H1 (cell line): ENCODE measurements at regions not wholly inside any gene's neighbourhood (a gene's known extent, or its start where the extent isn't known, plus 50 kb on each side); places are given as distances from the start of the nearest gene placed in this dataset.

Experiments
- CTCF ChIA-PET: fragments of 300-600 bp; sonication (Branson Sonifier 250); formaldehyde crosslinking; loops from one replicate; lab custom pipeline; 2021; ENCODE audit not compliant: partially characterized antibody; lab: Charles Lee
- POLR2A ChIA-PET: fragments of 300-600 bp; sonication (Branson Sonifier 250); formaldehyde crosslinking; loops from one replicate; lab custom pipeline; 2021; ENCODE audit warnings: inconsistent platforms; ENCODE audit not compliant: partially characterized antibody; lab: Charles Lee
- DNase-seq, 2 experiments: peaks; one replicate each; pipeline versions ENCODE4 v3.0.0 to v3.0.0-alpha.2; 2010 to 2022; ENCODE audit warnings: low spot score in 2 of 2, low read depth in 1 of 2, mixed read lengths in 1 of 2
- FAIRE-seq: peaks from 2 replicates; lab custom pipeline; 2011; peaks lifted over from hg19 to GRCh38; lab: Jason Lieb, UNC
- H2AFZ ChIP-seq: 2 replicates; pipeline ENCODE4 v1.8.1; 2012; ENCODE audit warnings: low read length, inconsistent platforms
- H2AK5ac ChIP-seq: 2 replicates; pipeline ENCODE4 v1.6.1; 2013; ENCODE audit warnings: low read depth, low read length
- H2BK120ac ChIP-seq: replicated peaks from 2 replicates; pipeline ENCODE3; 2013; ENCODE audit warnings: low read depth, low read length, inconsistent platforms
- H2BK12ac ChIP-seq: 2 replicates; pipeline ENCODE4 v1.6.1; 2013; ENCODE audit warnings: low read depth, low read length
- H2BK15ac ChIP-seq: 2 replicates; pipeline ENCODE4 v1.6.1; 2013; ENCODE audit warnings: low read length
- H2BK20ac ChIP-seq: 2 replicates; pipeline ENCODE4 v1.6.1; 2013; ENCODE audit warnings: low read length
- H2BK5ac ChIP-seq: 2 replicates; pipeline ENCODE4 v1.6.1; 2013; ENCODE audit warnings: low read depth, low read length
- H3K14ac ChIP-seq: 2 replicates; pipeline ENCODE4 v1.6.1; 2013; ENCODE audit warnings: inconsistent platforms; ENCODE audit not compliant: insufficient read length
- H3K18ac ChIP-seq: 2 replicates; pipeline ENCODE4 v1.6.1; 2013; ENCODE audit warnings: low read length; ENCODE audit errors: extremely low read depth
- H3K23ac ChIP-seq: 2 replicates; pipeline ENCODE4 v1.6.1; 2013; ENCODE audit warnings: inconsistent platforms; ENCODE audit not compliant: insufficient read length
- H3K23me2 ChIP-seq: 2 replicates; pipeline ENCODE4 v1.6.1; 2013; ENCODE audit warnings: low read depth, low read length
- H3K27ac ChIP-seq: 2 replicates; pipeline ENCODE4 v1.6.1; 2011; ENCODE audit warnings: low read depth, low read length, inconsistent platforms
- H3K27me3 ChIP-seq, 4 experiments: replicated peaks in 1 of 4; 1 replicate in 1 of 4; 2 replicates in 3 of 4; pipeline versions ENCODE4 v1.6.1 to v1.8.1; 2011 to 2013; ENCODE audit warnings: low read length in 3 of 4, mild to moderate bottlenecking in 3 of 4, inconsistent platforms in 2 of 4, mixed read lengths in 2 of 4, moderate library complexity in 1 of 4; ENCODE audit not compliant: control insufficient read depth in 3 of 4, insufficient read depth in 3 of 4; ENCODE audit errors: extremely low read depth in 1 of 4
- H3K36me3 ChIP-seq, 4 experiments: 2 replicates each; pipeline versions ENCODE4 v1.6.1 to v1.8.1; 2011 to 2013; ENCODE audit warnings: mild to moderate bottlenecking in 4 of 4, low read length in 3 of 4, moderate library complexity in 2 of 4, control low read depth in 1 of 4, inconsistent platforms in 1 of 4; ENCODE audit not compliant: insufficient read depth in 4 of 4, control insufficient read depth in 2 of 4
- H3K4ac ChIP-seq: replicated peaks from 2 replicates; pipeline ENCODE3; 2013; ENCODE audit warnings: low read length, low read depth, mixed read lengths, inconsistent platforms; ENCODE audit not compliant: insufficient read length
- H3K4me1 ChIP-seq, 4 experiments: replicated peaks in 1 of 4; 1 replicate in 1 of 4; 2 replicates in 3 of 4; pipeline versions ENCODE4 v1.6.1 to v1.8.1; 2011 to 2013; ENCODE audit warnings: low read length in 3 of 4, inconsistent platforms in 2 of 4, mixed read lengths in 1 of 4; ENCODE audit not compliant: insufficient read depth in 4 of 4, control insufficient read depth in 3 of 4
- H3K4me2 ChIP-seq, 2 experiments: 2 replicates each; pipeline versions ENCODE4 v1.6.1 to v1.8.1; 2011 to 2013; ENCODE audit warnings: low read depth in 2 of 2, low read length in 2 of 2, control low read depth in 1 of 2, inconsistent platforms in 1 of 2, mild to moderate bottlenecking in 1 of 2; ENCODE audit not compliant: insufficient read depth in 1 of 2
- H3K4me3 ChIP-seq, 4 experiments: fragments of 200-600, 300-600 bp in 1 of 4; sonication (generic), shearing (Covaris generic), sonication (Bioruptor Twin) in 1 of 4; 2 replicates each; pipeline versions ENCODE4 v1.5.1 to v1.8.1; 2011 to 2016; ENCODE audit warnings: low read length in 4 of 4, low read depth in 3 of 4, control low read depth in 2 of 4, inconsistent platforms in 2 of 4, mild to moderate bottlenecking in 2 of 4, mixed read lengths in 1 of 4, moderate library complexity in 1 of 4; ENCODE audit not compliant: insufficient read depth in 2 of 4; ENCODE audit errors: extremely low read depth in 1 of 4
- H3K56ac ChIP-seq: replicated peaks from 2 replicates; pipeline ENCODE3; 2013; ENCODE audit warnings: low read depth, mild to moderate bottlenecking, mixed read lengths, low read length, inconsistent platforms; ENCODE audit not compliant: insufficient read length
- H3K79me1 ChIP-seq: 2 replicates; pipeline ENCODE4 v1.6.1; 2013; ENCODE audit warnings: low read depth, low read length, control low read depth
- H3K79me2 ChIP-seq, 2 experiments: 2 replicates each; pipeline versions ENCODE4 v1.6.1 to v1.8.1; 2012 to 2013; ENCODE audit warnings: low read length in 2 of 2, mild to moderate bottlenecking in 2 of 2, inconsistent platforms in 1 of 2; ENCODE audit not compliant: insufficient read depth in 2 of 2, control insufficient read depth in 1 of 2
- H3K9ac ChIP-seq, 4 experiments: replicated peaks in 1 of 4; 1 replicate in 1 of 4; 2 replicates in 3 of 4; pipeline versions ENCODE4 v1.6.1 to v1.8.1; 2011 to 2013; ENCODE audit warnings: low read depth in 3 of 4, low read length in 3 of 4, control low read depth in 2 of 4, mild to moderate bottlenecking in 2 of 4, moderate library complexity in 2 of 4, inconsistent platforms in 1 of 4; ENCODE audit errors: extremely low read depth in 1 of 4
- H3K9me3 ChIP-seq, 2 experiments: 2 replicates each; pipeline versions ENCODE4 v1.6.1 to v1.8.1; 2012 to 2013; ENCODE audit warnings: mild to moderate bottlenecking in 2 of 2, moderate library complexity in 2 of 2, control low read depth in 1 of 2, inconsistent platforms in 1 of 2, low read depth in 1 of 2, low read length in 1 of 2, mixed read lengths in 1 of 2; ENCODE audit not compliant: insufficient read depth in 2 of 2
- H4K20me1 ChIP-seq, 2 experiments: replicated peaks in 1 of 2; 2 replicates each; pipeline versions ENCODE3 to v1.8.1; 2011 to 2013; ENCODE audit warnings: inconsistent platforms in 2 of 2, low read length in 2 of 2, mild to moderate bottlenecking in 1 of 2; ENCODE audit not compliant: insufficient read depth in 2 of 2, control insufficient read depth in 1 of 2
- H4K5ac ChIP-seq: 2 replicates; pipeline ENCODE4 v1.6.1; 2013; ENCODE audit warnings: low read length, low read depth, mixed read lengths, inconsistent platforms; ENCODE audit not compliant: insufficient read length
- H4K8ac ChIP-seq: 2 replicates; pipeline ENCODE4 v1.8.0; 2013; ENCODE audit warnings: mild to moderate bottlenecking, moderate library complexity, low read length, inconsistent platforms; ENCODE audit not compliant: insufficient read depth; ENCODE audit errors: extremely low read depth
- H4K91ac ChIP-seq: replicated peaks from 2 replicates; pipeline ENCODE3; 2013; ENCODE audit warnings: low read length, mixed read lengths, inconsistent platforms; ENCODE audit not compliant: insufficient read length
- CEBPB ChIP-seq: IDR thresholded peaks from 2 replicates; pipeline ENCODE4 v1.6.1; 2012; ENCODE audit warnings: low read depth, low read length
- NANOG ChIP-seq: IDR thresholded peaks from 2 replicates; pipeline ENCODE4 v1.6.1; 2011; ENCODE audit warnings: low read length, low read depth, mild to moderate bottlenecking, inconsistent platforms; ENCODE audit not compliant: insufficient read depth, poor library complexity, severe bottlenecking
- RNF2 ChIP-seq: fragments of 200-900, 300-1000 bp; sonication (generic); IDR thresholded peaks from 2 replicates; pipeline ENCODE4 v1.7.1; 2016; ENCODE audit warnings: borderline replicate concordance, low read depth, mild to moderate bottlenecking, antibody characterized with exemption, low read length; ENCODE audit not compliant: poor library complexity, severe bottlenecking; ENCODE audit errors: missing control alignments
- SRF ChIP-seq: IDR thresholded peaks from 2 replicates; pipeline ENCODE4 v1.6.1; 2011; ENCODE audit warnings: mild to moderate bottlenecking, low read depth, low read length, moderate library complexity
- WGBS, 2 experiments: shearing (Covaris generic) in 1 of 2; methylation state at CpG; one replicate each; pipeline versions ENCODE4 v1.1.6 to v1.1.7; 2013 to 2015; ENCODE audit warnings: low lambda C conversion rate in 2 of 2, mixed read lengths in 2 of 2, inconsistent platforms in 1 of 2, low coverage in 1 of 2, missing lambda C conversion rate in 1 of 2; ENCODE audit not compliant: insufficient replicate concordance in 2 of 2, insufficient coverage in 1 of 2, insufficient read length in 1 of 2; ENCODE audit errors: extremely low coverage in 1 of 2, missing lambda C conversion rate in 1 of 2; 5-methylcytosine and 5-hydroxymethylcytosine counted together
- TF ChIP-seq, protein P1 (sequence below): IDR thresholded peaks from 2 replicates; pipeline ENCODE4 v1.6.1; 2011; ENCODE audit warnings: low read depth, mild to moderate bottlenecking, low read length; ENCODE audit not compliant: insufficient read depth

DNA sequence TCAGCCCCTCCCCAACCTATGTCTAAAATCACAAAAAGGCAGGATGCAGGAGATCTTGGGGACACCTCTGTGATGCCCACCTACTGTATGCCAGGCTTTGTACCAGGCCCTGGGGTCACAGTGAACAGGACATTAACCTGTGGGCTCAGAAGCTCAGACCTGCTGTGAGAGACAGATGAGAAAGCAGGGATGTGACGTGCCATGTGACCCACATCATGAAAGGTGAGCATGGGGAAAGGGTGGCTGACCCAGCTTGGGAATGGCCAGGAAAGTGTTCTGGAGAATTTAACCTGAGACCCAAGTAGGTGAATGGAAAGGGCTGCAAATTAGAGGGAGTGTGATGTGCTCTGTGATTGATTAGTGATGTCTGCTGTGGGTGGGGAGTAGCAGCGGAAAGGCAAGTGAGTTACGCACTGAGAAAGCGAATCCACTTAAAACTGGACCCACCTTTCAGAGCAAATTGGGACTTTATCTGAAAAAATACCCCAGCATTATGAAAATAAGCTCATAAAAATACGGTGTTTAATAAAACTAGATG is 132.2 kb downstream of the IRF8 start:
- no peak overlapping the region for H3K14ac ChIP-seq
- H4K20me1 ChIP-seq: no peaks in the 10 kb centered on the region
- H2BK15ac ChIP-seq: no peak overlapping the region
- H3K4me1 ChIP-seq: peaks cover 0 to 19% (median 10%) of the 10 kb centered on the region in 4 experiments; a peak in 6 of 7 replicates
- CTCF ChIA-PET: interaction anchor here (1.1 to 2.7 kb wide), 7 partner anchors 11 to 490 kb away, joined by 3 to 12 read pairs (median 6); no protein-coding TSS in a partner anchor
- DNase-seq: no peak
- H3K79me1 ChIP-seq: no peaks in the 10 kb centered on the region
- POLR2A ChIA-PET: no interaction called here
- H3K4ac ChIP-seq: no peak overlapping the region
- H2AFZ ChIP-seq: no peak overlapping the region
- H4K91ac ChIP-seq: no peak overlapping the region
- H2BK20ac ChIP-seq: no peak overlapping the region
- no peaks in the 10 kb centered on the region for H3K9me3 ChIP-seq
- H3K4me3 ChIP-seq: no peak overlapping the region
- H3K27me3 ChIP-seq: peaks cover 0 to 3% (median 0%) of the 10 kb centered on the region in 4 experiments; a peak in 2 of 7 replicates
- H3K9ac ChIP-seq: no peak overlapping the region
- FAIRE-seq: no peak
- no peak overlapping the region for H3K23ac ChIP-seq
- H3K4me2 ChIP-seq: no peak overlapping the region
- no peaks in the 10 kb centered on the region for H3K36me3 ChIP-seq
- H4K8ac ChIP-seq: no peak overlapping the region
- TF ChIP-seq RNF2 (no peak), SRF (peak; percentile 32; the same call in 1 of the 2 replicates), CEBPB (no peak), NANOG (no peak)
- TF ChIP-seq, protein P1, sequence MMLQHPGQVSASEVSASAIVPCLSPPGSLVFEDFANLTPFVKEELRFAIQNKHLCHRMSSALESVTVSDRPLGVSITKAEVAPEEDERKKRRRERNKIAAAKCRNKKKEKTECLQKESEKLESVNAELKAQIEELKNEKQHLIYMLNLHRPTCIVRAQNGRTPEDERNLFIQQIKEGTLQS: no peak
- TF ChIP-seq, all 59 proteins: peak for 1
- Histone ChIP-seq H3K18ac (no peak overlapping the region), H2BK5ac (no peak overlapping the region), H3K79me2 (no peaks in the 10 kb centered on the region), H3K23me2 (no peaks in the 10 kb centered on the region), H2AK5ac (no peak overlapping the region), H2BK120ac (no peak overlapping the region), H3K27ac (no peak overlapping the region), H3K56ac (no peak overlapping the region), H4K5ac (no peak overlapping the region), H2BK12ac (no peak overlapping the region)
- WGBS, 2 experiments: 89% methylated on average over 5 of the region's 5 CpGs; no CpG with 5 or more reads in 1 of the 2 experiments
